Psoas muscle (tissue), 7 donors: ENCODE measurements at regions not wholly inside any gene's neighbourhood (a gene's known extent, or its start where the extent isn't known, plus 50 kb on each side); places are given as distances from the start of the nearest gene placed in this dataset.

Experiments
- ATAC-seq, 4 donors: fragments of 200-7000 bp; cut with Tn5 transposase; one replicate each; pipeline ENCODE4 v1.9.1; 2020; ENCODE audit warnings: moderate library complexity in 3 of 4, mild to moderate bottlenecking in 2 of 4
- DNase-seq, 2 donors: peaks; one replicate each; pipeline ENCODE4 v3.0.0-alpha.2; 2020
- H3K27ac ChIP-seq: fragments of 200-600 bp; one replicate; pipeline ENCODE4 v1.8.0; 2022
- H3K27me3 ChIP-seq, 3 donors: fragments of 200-600 bp in 1 of 3; one replicate each; pipeline versions ENCODE4 v1.6.1 to v1.8.0; 2013 to 2022; ENCODE audit warnings: low read length in 2 of 3, mild to moderate bottlenecking in 2 of 3, moderate library complexity in 1 of 3; ENCODE audit not compliant: insufficient read depth in 3 of 3
- H3K36me3 ChIP-seq, 2 donors: fragments of 200-600 bp in 1 of 2; one replicate each; pipeline versions ENCODE4 v1.6.1 to v1.8.0; 2013 to 2022; ENCODE audit warnings: low read depth in 1 of 2, mild to moderate bottlenecking in 1 of 2, moderate library complexity in 1 of 2; ENCODE audit not compliant: insufficient read depth in 1 of 2
- H3K4me1 ChIP-seq: fragments of 200-600 bp; one replicate; pipeline ENCODE4 v1.8.0; 2022
- H3K4me3 ChIP-seq: fragments of 200-600 bp; one replicate; pipeline ENCODE4 v1.8.0; 2022; ENCODE audit warnings: mild to moderate bottlenecking
- H3K9me3 ChIP-seq: fragments of 200-600 bp; one replicate; pipeline ENCODE4 v1.8.0; 2022
- WGBS, 3 donors: extraction: QIAGEN DNeasy Blood & Tissue Kit; methylation state at CpG; one replicate each; pipeline versions ENCODE4 v1.1.6 to v1.1.7; 2013; 5-methylcytosine and 5-hydroxymethylcytosine counted together
- intact Hi-C, 2 donors: fragments of 100-400 bp; cut with DNase I; formaldehyde crosslinking; loops; one replicate each; pipeline versions ENCODE4 v1.11.0 to v1.14.2; 2022
- TF ChIP-seq, protein P1 (sequence below): fragments of 200-600 bp; IDR thresholded peaks from one replicate; pipeline ENCODE4 v1.8.0; 2022; ENCODE audit warnings: antibody characterized with exemption
- donor health status: healthy with polysubstance abuse.
- donor health status: DM: no; HTN: no; CAD: no; lungs with moderate emphysema.
- donor health status: Bipolar disorder and iron deficiency.
- donor health status: healthy.
- donor health status: DM: yes; HTN: yes; CAD: no.
- donor health status: DM: no; HTN: no; CAD: no.
- donor health status: DM: yes; HTN: yes; CAD: no.

DNA sequence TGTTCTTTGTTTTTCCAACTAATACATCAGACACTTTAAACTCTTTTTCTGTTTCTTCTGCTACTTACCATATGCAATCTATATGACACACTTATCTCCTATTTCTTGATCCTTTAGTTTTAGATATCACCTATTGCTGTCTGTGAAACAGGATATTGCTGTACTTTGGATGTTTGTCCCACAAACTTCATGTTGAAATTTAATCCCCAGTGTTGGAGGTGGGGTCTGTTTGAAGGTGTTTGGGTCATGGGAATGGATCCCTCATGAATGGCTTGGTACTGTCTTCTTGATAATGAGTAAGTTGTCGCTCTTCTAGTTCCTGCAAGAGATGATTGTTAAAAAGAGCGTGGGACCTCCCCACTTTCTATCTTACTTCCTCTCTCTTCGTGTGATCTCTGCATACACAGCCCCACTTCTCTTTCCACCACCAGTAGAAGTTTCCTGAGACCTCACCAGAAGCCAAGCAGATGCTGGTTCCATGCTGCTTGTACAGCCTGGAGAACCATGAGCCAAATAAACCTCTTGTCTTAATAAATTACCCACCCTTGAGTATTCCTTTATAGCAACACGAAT lies 244.2 kb downstream of the NHLRC3 start:
- TF ChIP-seq, protein P1, sequence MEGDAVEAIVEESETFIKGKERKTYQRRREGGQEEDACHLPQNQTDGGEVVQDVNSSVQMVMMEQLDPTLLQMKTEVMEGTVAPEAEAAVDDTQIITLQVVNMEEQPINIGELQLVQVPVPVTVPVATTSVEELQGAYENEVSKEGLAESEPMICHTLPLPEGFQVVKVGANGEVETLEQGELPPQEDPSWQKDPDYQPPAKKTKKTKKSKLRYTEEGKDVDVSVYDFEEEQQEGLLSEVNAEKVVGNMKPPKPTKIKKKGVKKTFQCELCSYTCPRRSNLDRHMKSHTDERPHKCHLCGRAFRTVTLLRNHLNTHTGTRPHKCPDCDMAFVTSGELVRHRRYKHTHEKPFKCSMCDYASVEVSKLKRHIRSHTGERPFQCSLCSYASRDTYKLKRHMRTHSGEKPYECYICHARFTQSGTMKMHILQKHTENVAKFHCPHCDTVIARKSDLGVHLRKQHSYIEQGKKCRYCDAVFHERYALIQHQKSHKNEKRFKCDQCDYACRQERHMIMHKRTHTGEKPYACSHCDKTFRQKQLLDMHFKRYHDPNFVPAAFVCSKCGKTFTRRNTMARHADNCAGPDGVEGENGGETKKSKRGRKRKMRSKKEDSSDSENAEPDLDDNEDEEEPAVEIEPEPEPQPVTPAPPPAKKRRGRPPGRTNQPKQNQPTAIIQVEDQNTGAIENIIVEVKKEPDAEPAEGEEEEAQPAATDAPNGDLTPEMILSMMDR = no peak
- H3K27me3 ChIP-seq = no peaks in the 10 kb centered on the region
- DNase-seq = no peak
- H3K4me3 ChIP-seq = no peak overlapping the region
- no peaks in the 10 kb centered on the region for H3K36me3 ChIP-seq
- intact Hi-C loops = no loop called here
- WGBS, 3 donors = 79 to 88% (median 88%) methylated on average over 4 of the region's 4 CpGs
- H3K27ac ChIP-seq = no peak overlapping the region
- no peaks in the 10 kb centered on the region for H3K4me1 ChIP-seq
- peaks cover 5% of the 10 kb centered on the region for H3K9me3 ChIP-seq
- no peak for ATAC-seq

DNA sequence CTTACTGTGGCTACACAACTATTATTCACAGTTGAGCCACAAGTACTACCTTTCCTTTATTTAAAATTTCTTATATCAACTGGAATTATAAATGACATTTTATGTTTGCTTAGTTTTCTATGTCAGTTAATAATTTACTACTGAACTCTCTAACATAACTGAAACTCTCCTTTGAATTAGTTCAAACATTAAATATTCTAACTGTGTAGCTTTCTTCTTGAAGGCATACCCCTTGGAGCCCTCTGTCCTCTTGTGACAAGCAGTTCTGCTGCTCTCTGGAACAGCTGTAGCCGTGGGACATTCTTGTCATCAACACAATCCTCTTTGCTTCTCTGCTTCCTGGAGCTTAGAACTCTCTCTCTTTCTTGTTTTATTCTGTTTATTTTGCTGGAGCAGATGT lies 244.8 kb downstream of the NHLRC3 start:
- 29 to 57% (median 35%) methylated on average over 1 of the region's 1 CpG for WGBS, 3 donors
- Histone ChIP-seq H3K27ac (no peak overlapping the region), H3K9me3 (peaks cover 8% of the 10 kb centered on the region), H3K36me3 (no peaks in the 10 kb centered on the region), H3K27me3 (no peaks in the 10 kb centered on the region), H3K4me3 (no peak overlapping the region), H3K4me1 (no peaks in the 10 kb centered on the region)
- intact Hi-C loops = no loop called here
- TF ChIP-seq, protein P1 = no peak
- DNase-seq (no peak), ATAC-seq (no peak)

DNA sequence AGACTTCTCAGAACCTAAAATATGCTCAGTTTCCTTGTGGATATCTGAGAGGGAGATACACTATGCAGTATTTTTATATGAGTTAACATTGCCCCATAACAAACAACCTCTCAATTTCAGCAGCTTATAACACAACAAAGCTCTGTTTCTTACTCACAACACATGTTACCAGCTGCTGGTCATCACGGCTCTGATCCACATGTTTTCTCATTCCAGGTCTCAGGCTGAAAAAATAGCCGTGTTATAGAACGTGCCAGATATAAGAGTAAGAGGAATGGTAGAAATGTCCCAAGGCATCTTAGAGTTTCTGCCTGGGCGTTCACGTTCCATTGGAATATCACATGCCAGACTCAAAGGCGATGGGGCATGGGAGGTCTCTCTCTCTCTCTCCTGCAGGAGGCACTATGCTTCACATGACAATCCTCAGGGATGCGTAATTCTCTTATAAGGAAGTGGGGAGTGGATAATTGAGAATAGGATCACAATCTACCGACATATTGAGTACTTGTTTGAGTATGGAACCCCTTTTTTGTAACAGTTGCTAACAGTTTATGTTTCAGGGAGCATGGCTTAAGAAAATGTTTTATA lies 246.6 kb downstream of the NHLRC3 start:
- 39 to 58% (median 43%) methylated on average over 8 of the region's 8 CpGs for WGBS, 3 donors
- H3K4me3 ChIP-seq = no peak overlapping the region
- intact Hi-C loops = no loop called here
- H3K27me3 ChIP-seq = no peaks in the 10 kb centered on the region
- DNase-seq (no peak), ATAC-seq (no peak)
- H3K9me3 ChIP-seq = peaks cover 8% of the 10 kb centered on the region
- H3K36me3 ChIP-seq = no peaks in the 10 kb centered on the region
- H3K27ac ChIP-seq = no peak overlapping the region
- TF ChIP-seq, protein P1 = no peak
- no peaks in the 10 kb centered on the region for H3K4me1 ChIP-seq
